Activated naive CD8-positive, alpha-beta T cell treated with anti-CD3 and anti-CD28 coated beads, Interleukin-2, amount 50 U/mL, for 16 hours (primary cell): ENCODE measurements at regions not wholly inside any gene's neighbourhood (a gene's known extent, or its start where the extent isn't known, plus 50 kb on each side); places are given as distances from the start of the nearest gene placed in this dataset.
"Not testable (repeated sequence)": the region's sequence is repeated elsewhere in the genome, so short reads cannot be mapped to it uniquely, and the experiment has no call there.

Experiments
- DNase-seq: peaks from one replicate; pipeline ENCODE4 v3.0.0-alpha.2; 2020; ENCODE audit warnings: low read depth, low spot score

GRCh38 chr12:131436922-131437705, 273.8 kb upstream of the SFSWAP start:
- no peak for DNase-seq

- DNase-seq: no peak
Observed at GRCh38 chr12:131437706-131438492, 273.0 kb upstream of the SFSWAP start.

GRCh38 chr12:131438493-131438835, 272.4 kb upstream of the SFSWAP start:
- DNase-seq: not testable (repeated sequence)

GRCh38 chr12:131438881-131439280, 272.0 kb upstream of the SFSWAP start:
- no peak for DNase-seq

GRCh38 chr12:131439752-131440151, 271.1 kb upstream of the SFSWAP start:
- not testable (repeated sequence) for DNase-seq

GRCh38 chr12:131440209-131441059, 270.5 kb upstream of the SFSWAP start:
- not testable (repeated sequence) for DNase-seq

DNA sequence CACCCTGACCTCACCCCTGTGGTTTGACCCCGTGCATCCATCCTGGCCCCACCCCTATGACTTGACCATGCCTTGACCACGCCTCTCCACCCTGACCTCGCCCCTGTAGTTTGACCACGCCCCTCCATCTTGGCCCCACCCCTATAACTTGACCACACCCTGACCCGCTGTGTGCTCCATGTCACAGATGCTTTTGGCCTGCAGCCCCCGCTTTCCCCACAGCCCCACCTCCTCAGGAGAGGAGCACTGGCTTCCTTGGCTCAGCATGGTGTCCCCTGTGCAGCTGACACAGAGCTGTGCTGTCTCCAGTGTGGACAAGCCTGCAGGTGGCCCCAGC, 269.9 kb upstream of the SFSWAP start:
- DNase-seq: no peak

GRCh38 chr12:131441638-131442336, 269.1 kb upstream of the SFSWAP start:
- no peak for DNase-seq

DNA sequence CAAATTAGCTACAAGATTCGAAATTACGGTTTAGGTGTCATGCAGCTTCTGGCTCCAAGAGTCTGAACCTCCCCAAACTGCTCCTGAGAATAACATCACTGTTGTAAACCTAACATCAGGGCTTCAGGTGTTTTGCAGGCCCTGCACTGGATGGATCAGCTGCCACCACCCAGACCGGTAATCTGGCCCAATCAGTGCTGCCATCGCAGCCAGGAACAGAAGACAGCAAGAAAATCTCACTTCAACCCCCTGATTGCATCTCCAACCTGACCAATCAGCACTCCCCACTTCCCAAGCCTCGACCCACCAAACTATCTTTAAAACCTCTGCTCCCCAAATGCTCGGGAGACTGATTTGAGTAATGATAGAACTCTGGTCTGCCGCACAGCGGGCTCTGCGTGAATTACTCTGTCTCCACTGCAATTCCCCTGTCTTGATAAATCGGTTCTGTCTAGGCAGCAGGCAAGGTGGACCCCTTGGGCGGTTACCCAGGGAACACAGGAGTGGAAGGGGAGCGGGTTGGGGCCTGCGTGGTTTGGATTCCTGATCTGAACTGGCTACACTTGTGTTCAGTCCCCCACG, 268.5 kb upstream of the SFSWAP start:
- DNase-seq: no peak

DNA sequence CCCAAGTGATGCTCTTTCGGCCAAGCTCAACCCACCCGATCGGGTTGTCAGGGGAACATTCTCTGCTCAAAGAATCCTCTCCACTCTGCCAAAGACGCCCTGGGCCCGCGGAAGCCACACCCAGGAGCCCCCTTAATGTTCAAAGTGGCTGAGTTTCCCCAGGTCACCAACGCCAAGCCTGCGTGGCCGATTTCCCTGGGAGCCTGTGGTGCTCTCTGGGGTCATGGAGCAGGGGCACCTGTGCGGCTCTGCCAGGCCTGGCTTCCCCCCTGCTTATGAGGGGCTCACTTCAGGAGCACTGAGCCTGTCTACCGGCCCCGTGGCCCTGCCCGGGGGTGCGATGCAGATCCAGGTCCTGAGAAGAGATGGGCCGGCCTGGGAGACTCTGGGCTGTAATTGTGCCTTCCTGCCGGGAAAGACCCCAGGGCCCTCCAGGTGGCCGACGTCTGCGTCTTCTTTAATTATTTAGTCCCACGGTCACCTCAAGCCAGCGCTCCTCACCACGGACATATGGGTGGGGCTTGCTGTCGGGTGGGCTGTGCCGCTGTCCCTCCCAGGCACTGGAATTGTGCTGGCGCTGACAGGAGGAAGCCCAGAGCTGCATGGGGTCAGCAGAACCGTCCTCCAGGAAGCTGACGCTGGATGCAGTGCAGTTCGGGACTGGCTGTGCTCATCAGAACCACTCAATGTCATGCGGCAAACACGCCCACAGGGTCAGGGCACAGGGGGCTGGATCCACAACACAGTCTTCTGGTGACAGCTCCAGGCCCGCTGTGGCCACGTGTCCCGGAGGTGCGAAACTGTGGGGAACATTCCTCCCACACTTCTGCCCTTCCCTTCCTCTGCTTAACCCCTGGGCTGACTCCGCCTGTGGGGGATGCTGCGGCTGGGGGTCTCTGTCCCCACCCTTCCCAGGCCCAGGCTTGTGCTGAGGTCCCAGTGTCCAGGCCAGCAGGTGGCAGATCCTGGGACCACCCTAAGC, 267.6 kb upstream of the SFSWAP start:
- DNase-seq: no peak

- no peak for DNase-seq
Observed at GRCh38 chr12:131444220-131445164, 266.4 kb upstream of the SFSWAP start.

GRCh38 chr12:131445184-131445774, 265.6 kb upstream of the SFSWAP start:
- no peak for DNase-seq

DNA sequence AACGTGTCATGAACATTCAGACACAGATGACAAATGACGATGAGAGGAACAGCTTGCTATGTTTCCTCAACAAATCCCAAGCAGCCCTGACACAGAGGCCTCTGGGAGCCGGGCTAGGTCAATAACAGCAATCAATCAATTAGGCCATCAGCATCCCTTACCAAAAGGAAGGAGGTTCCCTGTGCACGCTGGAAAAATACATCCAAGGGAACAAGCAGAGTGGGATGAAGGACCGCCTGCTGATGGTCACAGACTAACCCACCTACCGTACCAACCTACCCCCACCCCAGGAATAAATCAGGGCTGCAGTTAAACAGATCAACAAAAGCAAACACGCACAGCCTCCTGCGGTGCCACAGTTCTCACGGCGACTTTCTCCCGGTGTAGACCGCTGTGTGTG, 265.1 kb upstream of the SFSWAP start:
- no peak for DNase-seq

DNA sequence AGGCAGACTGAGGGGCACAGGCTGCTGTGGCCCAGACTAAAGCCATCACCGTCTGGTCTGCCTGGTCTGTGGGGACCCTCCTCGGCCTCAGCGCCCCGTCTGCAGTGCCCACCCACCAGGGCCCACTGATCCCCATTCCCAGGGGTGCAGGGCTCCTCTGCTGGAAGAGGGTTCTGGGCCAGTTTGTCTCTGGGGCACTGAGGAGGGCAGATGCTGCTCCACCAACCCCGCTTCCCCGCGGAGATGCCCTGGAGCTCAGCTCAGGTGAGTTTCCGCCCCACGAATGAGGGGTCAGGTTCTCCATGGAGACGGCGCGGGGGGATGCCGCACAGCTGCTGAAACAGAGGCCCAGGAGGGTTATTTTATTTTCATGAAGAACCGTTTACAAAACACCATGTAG, 263.3 kb upstream of the SFSWAP start:
- not testable (repeated sequence) for DNase-seq

- no peak for DNase-seq
Observed at GRCh38 chr12:131448254-131448795, 262.6 kb upstream of the SFSWAP start.

DNA sequence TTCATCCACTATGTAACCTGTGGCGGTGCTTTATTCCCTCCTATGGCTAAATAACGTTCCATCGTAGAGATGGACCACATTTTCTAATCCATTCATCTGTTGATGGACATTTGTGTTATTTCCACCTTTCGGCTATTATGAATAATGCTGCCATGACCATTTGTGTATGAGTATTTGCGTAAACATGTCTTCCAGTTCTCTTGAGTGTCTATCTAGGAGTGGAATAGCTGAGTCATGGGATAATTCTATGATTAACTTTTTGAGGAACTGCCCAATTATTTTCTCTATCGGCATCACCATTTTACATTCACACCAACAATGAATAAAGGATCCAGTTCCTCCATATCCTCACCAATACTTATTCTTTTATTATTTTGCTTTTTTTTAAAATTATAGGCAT, 261.9 kb upstream of the SFSWAP start:
- DNase-seq: no peak

GRCh38 chr12:131452444-131452860, 258.4 kb upstream of the SFSWAP start:
- no peak for DNase-seq
